ENCODE measurements at regions not wholly inside any gene's neighbourhood (a gene's known extent, or its start where the extent isn't known, plus 50 kb on each side); places are given as distances from the start of the nearest gene placed in this dataset.

DNA sequence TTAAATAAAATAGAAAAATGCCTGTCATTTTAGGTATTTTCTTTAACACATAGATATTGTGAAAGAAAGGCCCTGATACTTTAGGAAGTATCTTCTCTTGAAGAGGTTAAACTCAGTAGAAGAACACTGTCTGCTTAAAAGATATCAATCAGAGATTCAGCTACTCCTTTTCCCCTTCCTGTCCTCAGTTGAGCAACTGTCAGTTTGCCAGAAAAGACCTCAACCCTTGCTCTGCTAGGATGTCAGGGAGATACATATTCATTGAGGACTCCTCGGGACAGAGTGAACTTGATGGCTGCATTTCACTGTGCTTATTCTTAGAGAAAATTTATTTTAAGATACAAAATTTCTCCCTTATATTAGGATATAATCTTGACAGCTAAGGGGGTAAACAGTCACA lies 173.6 kb upstream of the CACNA2D1 start:
- no peaks in the 10 kb centered on the region for H3F3A ChIP-seq (ENCODE audit: insufficient read depth, low read length, poor library complexity, severe bottlenecking)
- no peak for TF ChIP-seq MXI1 (conservative IDR thresholded peaks at IDR 0.05; ENCODE audit: poor library complexity, severe bottlenecking)
- TF ChIP-seq EP300 (conservative IDR thresholded peaks at IDR 0.05; ENCODE audit: poor library complexity, severe bottlenecking) = no peak
- no peak for TF ChIP-seq EZH2 (IDR thresholded peaks at IDR 0.05; ENCODE audit: borderline replicate concordance, insufficient read depth, low read length, poor library complexity, severe bottlenecking)
- TF ChIP-seq TAF1 (IDR thresholded peaks at IDR 0.05; ENCODE audit: low read depth) = no peak
- TF ChIP-seq, protein P1, sequence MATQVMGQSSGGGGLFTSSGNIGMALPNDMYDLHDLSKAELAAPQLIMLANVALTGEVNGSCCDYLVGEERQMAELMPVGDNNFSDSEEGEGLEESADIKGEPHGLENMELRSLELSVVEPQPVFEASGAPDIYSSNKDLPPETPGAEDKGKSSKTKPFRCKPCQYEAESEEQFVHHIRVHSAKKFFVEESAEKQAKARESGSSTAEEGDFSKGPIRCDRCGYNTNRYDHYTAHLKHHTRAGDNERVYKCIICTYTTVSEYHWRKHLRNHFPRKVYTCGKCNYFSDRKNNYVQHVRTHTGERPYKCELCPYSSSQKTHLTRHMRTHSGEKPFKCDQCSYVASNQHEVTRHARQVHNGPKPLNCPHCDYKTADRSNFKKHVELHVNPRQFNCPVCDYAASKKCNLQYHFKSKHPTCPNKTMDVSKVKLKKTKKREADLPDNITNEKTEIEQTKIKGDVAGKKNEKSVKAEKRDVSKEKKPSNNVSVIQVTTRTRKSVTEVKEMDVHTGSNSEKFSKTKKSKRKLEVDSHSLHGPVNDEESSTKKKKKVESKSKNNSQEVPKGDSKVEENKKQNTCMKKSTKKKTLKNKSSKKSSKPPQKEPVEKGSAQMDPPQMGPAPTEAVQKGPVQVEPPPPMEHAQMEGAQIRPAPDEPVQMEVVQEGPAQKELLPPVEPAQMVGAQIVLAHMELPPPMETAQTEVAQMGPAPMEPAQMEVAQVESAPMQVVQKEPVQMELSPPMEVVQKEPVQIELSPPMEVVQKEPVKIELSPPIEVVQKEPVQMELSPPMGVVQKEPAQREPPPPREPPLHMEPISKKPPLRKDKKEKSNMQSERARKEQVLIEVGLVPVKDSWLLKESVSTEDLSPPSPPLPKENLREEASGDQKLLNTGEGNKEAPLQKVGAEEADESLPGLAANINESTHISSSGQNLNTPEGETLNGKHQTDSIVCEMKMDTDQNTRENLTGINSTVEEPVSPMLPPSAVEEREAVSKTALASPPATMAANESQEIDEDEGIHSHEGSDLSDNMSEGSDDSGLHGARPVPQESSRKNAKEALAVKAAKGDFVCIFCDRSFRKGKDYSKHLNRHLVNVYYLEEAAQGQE (IDR thresholded peaks at IDR 0.05; ENCODE audit: borderline replicate concordance) = no peak
- no peak overlapping the region for H3K27ac ChIP-seq (ENCODE audit: low read length)
- no peaks in the 10 kb centered on the region for H3K79me2 ChIP-seq (replicated peaks; ENCODE audit: insufficient read depth, low read length)
- H3K4me2 ChIP-seq (ENCODE audit: low read length) = no peak overlapping the region
- no peak overlapping the region for H3K4me3 ChIP-seq (ENCODE audit: low read length)
- no peaks in the 10 kb centered on the region for H3K36me3 ChIP-seq (ENCODE audit: insufficient read depth, low read length)
- H2AFZ ChIP-seq (ENCODE audit: low read depth, low read length) = no peak overlapping the region
- no peaks in the 10 kb centered on the region for H4K20me1 ChIP-seq (ENCODE audit: insufficient read depth)
- H3K9me3 ChIP-seq (ENCODE audit: low read length) = no peaks in the 10 kb centered on the region
- H3K9ac ChIP-seq (ENCODE audit: low read length) = no peak overlapping the region
- no peaks in the 10 kb centered on the region for H3K27me3 ChIP-seq (ENCODE audit: insufficient read depth, low read depth, low read length)
- no peaks in the 10 kb centered on the region for H3K9me2 ChIP-seq (ENCODE audit: insufficient read depth, low read length)

DNA sequence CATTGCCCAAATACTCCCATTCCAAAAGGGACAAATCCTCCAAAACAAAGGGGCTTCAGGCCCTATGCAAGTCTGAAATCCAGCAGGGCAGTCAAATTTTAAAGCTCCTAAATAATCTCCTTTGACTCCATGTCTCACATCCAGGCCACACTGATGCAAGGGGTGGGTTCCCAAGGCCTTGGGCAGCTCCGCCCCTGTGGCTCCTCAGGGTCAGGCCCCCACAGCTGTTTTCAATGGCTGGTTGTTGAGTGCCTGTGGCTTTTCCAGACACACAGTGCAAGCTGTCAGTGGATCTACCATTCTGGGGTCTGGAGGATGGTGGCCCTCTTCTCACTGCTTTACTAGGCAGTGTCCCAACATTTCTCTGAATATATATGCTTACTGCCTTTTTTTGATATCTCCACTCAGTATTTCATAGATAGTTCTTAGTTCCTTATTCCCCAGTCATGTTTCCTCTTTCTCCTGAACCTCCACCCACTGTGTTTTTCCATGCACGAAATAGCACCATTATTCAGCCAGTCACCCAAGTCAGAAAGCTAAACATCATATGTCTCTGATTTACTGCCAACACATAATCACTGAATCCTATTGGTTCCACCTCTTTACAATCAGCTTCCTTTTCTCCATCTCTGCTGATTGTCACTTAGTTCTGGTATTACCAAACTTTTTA lies 172.6 kb upstream of the CACNA2D1 start:
- Histone ChIP-seq H3K36me3 (ENCODE audit: insufficient read depth, low read length) (no peaks in the 10 kb centered on the region), H2AFZ (ENCODE audit: low read depth, low read length) (no peak overlapping the region), H3K9me2 (ENCODE audit: insufficient read depth, low read length) (no peaks in the 10 kb centered on the region), H3K4me3 (ENCODE audit: low read length) (no peak overlapping the region), H3K4me2 (ENCODE audit: low read length) (no peak overlapping the region), H3K79me2 (replicated peaks; ENCODE audit: insufficient read depth, low read length) (no peaks in the 10 kb centered on the region), H3K27me3 (ENCODE audit: insufficient read depth, low read depth, low read length) (no peaks in the 10 kb centered on the region), H3K9ac (ENCODE audit: low read length) (no peak overlapping the region), H3F3A (ENCODE audit: insufficient read depth, low read length, poor library complexity, severe bottlenecking) (no peaks in the 10 kb centered on the region), H3K27ac (ENCODE audit: low read length) (no peak overlapping the region), H3K9me3 (ENCODE audit: low read length) (no peaks in the 10 kb centered on the region), H4K20me1 (ENCODE audit: insufficient read depth) (no peaks in the 10 kb centered on the region)
- TF ChIP-seq POLR2AphosphoS5 (IDR thresholded peaks at IDR 0.05) (no peak), MXI1 (conservative IDR thresholded peaks at IDR 0.05; ENCODE audit: poor library complexity, severe bottlenecking) (no peak), RAD21 (conservative IDR thresholded peaks at IDR 0.05) (no peak), EP300 (conservative IDR thresholded peaks at IDR 0.05; ENCODE audit: poor library complexity, severe bottlenecking) (no peak), SMC3 (conservative IDR thresholded peaks at IDR 0.05; ENCODE audit: poor library complexity) (no peak)
- TF ChIP-seq, protein P1 (IDR thresholded peaks at IDR 0.05; ENCODE audit: borderline replicate concordance) = no peak
- TF ChIP-seq, protein P2, sequence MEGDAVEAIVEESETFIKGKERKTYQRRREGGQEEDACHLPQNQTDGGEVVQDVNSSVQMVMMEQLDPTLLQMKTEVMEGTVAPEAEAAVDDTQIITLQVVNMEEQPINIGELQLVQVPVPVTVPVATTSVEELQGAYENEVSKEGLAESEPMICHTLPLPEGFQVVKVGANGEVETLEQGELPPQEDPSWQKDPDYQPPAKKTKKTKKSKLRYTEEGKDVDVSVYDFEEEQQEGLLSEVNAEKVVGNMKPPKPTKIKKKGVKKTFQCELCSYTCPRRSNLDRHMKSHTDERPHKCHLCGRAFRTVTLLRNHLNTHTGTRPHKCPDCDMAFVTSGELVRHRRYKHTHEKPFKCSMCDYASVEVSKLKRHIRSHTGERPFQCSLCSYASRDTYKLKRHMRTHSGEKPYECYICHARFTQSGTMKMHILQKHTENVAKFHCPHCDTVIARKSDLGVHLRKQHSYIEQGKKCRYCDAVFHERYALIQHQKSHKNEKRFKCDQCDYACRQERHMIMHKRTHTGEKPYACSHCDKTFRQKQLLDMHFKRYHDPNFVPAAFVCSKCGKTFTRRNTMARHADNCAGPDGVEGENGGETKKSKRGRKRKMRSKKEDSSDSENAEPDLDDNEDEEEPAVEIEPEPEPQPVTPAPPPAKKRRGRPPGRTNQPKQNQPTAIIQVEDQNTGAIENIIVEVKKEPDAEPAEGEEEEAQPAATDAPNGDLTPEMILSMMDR (IDR thresholded peaks at IDR 0.05; ENCODE audit: poor library complexity, severe bottlenecking) = no peak

All from neural cell (in vitro differentiated cells).